ENCODE measurements at regions not wholly inside any gene's neighbourhood (a gene's known extent, or its start where the extent isn't known, plus 50 kb on each side); places are given as distances from the start of the nearest gene placed in this dataset.
A peak's percentile ranks its signal among the peaks of the same experiment; 100 is the strongest.

- no peaks in the 10 kb centered on the region for H3K36me3 ChIP-seq (ENCODE audit: control insufficient read depth in 2 of 2, insufficient read depth in 1 of 2, low read length in 2 of 2)
- no peaks in the 10 kb centered on the region for H3K9me3 ChIP-seq (ENCODE audit: control insufficient read depth, insufficient read depth, low read depth, low read length)
- H3K4me3 ChIP-seq (ENCODE audit: low read depth, low read length): no peak overlapping the region
- POLR2A ChIA-PET: no interaction called here
- H3K27ac ChIP-seq (ENCODE audit: extremely low read depth, low read depth, low read length): no peak overlapping the region
- CTCF ChIA-PET: no interaction called here
- TF ChIP-seq ZNF133 (tag by site-specific recombination; IDR thresholded peaks at IDR 0.05) (peak; percentile 76), ZNF221 (tag by site-specific recombination; IDR thresholded peaks at IDR 0.05; ENCODE audit: borderline replicate concordance) (no peak)
- H3K4me1 ChIP-seq (ENCODE audit: control insufficient read depth, insufficient read depth, low read length): peaks cover 4% of the 10 kb centered on the region; the same call in 1 of the 2 replicates
Measured at GRCh38 chr3:25339225-25339624, 88.8 kb upstream of the RARB start.

DNA sequence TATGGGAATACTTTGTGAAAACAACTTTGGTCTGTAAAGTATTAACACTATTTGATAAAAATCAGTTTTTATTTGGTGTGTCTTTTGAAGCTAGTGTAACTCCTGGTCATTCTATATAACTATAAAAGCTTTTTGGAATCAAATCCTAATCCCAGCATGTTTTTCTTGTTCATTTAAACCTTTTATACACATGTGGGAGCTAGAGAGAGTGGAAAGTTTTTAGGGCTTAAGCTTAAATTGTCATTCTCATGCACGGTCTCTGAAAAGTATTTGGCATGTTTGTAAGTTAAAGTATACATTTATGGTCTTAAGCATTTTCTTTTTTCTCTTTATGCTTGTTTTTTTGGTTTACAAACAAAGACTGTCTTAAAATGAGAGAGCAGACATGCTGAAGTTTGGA is 83.4 kb upstream of the RARB start:
- H3K4me1 ChIP-seq (ENCODE audit: control insufficient read depth, insufficient read depth, low read length): peaks cover 4% of the 10 kb centered on the region; the same call in 1 of the 2 replicates
- POLR2A ChIA-PET: no interaction called here
- CTCF ChIA-PET: no interaction called here
- TF ChIP-seq ZNF214 (tag by site-specific recombination; IDR thresholded peaks at IDR 0.05; ENCODE audit: borderline replicate concordance) (no peak), ZIC2 (tag by site-specific recombination; IDR thresholded peaks at IDR 0.05) (no peak), ZNF704 (tag by site-specific recombination; IDR thresholded peaks at IDR 0.05) (no peak), ZBTB10 (tag by site-specific recombination; IDR thresholded peaks at IDR 0.05) (no peak), YY1 (tag by site-specific recombination; IDR thresholded peaks at IDR 0.05) (no peak), GLIS2 (tag by site-specific recombination; IDR thresholded peaks at IDR 0.05) (no peak), ZNF146 (tag by site-specific recombination; IDR thresholded peaks at IDR 0.05) (no peak), BCL11A (tag by site-specific recombination; IDR thresholded peaks at IDR 0.05; ENCODE audit: low read depth) (no peak), ZNF148 (tag by site-specific recombination; IDR thresholded peaks at IDR 0.05; ENCODE audit: borderline replicate concordance) (no peak), GLIS1 (tag by site-specific recombination; IDR thresholded peaks at IDR 0.05) (no peak), ZNF311 (tag by site-specific recombination; IDR thresholded peaks at IDR 0.05; ENCODE audit: borderline replicate concordance) (no peak), ZNF184 (tag by site-specific recombination; IDR thresholded peaks at IDR 0.05) (no peak), ZNF155 (tag by site-specific recombination; IDR thresholded peaks at IDR 0.05) (no peak), ZNF544 (tag by site-specific recombination; IDR thresholded peaks at IDR 0.05) (no peak), YY2 (tag by site-specific recombination; IDR thresholded peaks at IDR 0.05) (no peak), SETDB1 (IDR thresholded peaks at IDR 0.05; ENCODE audit: insufficient read length, low read length) (no peak), ZSCAN16 (tag by site-specific recombination; IDR thresholded peaks at IDR 0.05) (no peak), KLF16 (tag by site-specific recombination; IDR thresholded peaks at IDR 0.05) (no peak)
- TF ChIP-seq, protein P1, sequence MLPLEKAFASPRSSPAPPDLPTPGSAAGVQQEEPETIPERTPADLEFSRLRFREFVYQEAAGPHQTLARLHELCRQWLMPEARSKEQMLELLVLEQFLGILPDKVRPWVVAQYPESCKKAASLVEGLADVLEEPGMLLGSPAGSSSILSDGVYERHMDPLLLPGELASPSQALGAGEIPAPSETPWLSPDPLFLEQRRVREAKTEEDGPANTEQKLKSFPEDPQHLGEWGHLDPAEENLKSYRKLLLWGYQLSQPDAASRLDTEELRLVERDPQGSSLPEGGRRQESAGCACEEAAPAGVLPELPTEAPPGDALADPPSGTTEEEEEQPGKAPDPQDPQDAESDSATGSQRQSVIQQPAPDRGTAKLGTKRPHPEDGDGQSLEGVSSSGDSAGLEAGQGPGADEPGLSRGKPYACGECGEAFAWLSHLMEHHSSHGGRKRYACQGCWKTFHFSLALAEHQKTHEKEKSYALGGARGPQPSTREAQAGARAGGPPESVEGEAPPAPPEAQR (tag by site-specific recombination; IDR thresholded peaks at IDR 0.05): no peak
- TF ChIP-seq, protein P2, sequence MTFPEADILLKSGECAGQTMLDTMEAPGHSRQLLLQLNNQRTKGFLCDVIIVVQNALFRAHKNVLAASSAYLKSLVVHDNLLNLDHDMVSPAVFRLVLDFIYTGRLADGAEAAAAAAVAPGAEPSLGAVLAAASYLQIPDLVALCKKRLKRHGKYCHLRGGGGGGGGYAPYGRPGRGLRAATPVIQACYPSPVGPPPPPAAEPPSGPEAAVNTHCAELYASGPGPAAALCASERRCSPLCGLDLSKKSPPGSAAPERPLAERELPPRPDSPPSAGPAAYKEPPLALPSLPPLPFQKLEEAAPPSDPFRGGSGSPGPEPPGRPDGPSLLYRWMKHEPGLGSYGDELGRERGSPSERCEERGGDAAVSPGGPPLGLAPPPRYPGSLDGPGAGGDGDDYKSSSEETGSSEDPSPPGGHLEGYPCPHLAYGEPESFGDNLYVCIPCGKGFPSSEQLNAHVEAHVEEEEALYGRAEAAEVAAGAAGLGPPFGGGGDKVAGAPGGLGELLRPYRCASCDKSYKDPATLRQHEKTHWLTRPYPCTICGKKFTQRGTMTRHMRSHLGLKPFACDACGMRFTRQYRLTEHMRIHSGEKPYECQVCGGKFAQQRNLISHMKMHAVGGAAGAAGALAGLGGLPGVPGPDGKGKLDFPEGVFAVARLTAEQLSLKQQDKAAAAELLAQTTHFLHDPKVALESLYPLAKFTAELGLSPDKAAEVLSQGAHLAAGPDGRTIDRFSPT (tag by site-specific recombination; IDR thresholded peaks at IDR 0.05): no peak
- H3K27ac ChIP-seq (ENCODE audit: extremely low read depth, low read depth, low read length): no peak overlapping the region
- H3K36me3 ChIP-seq (ENCODE audit: control insufficient read depth in 2 of 2, insufficient read depth in 1 of 2, low read length in 2 of 2): no peaks in the 10 kb centered on the region
- H3K9me3 ChIP-seq (ENCODE audit: control insufficient read depth, insufficient read depth, low read depth, low read length): no peaks in the 10 kb centered on the region
- H3K4me3 ChIP-seq (ENCODE audit: low read depth, low read length): no peak overlapping the region

All from HEK293 (cell line).